ENCODE measurements at regions not wholly inside any gene's neighbourhood (a gene's known extent, or its start where the extent isn't known, plus 50 kb on each side); places are given as distances from the start of the nearest gene placed in this dataset.

GRCh38 chr17:54793271-54793670 lies 107.4 kb upstream of the TOM1L1 start:
- no peaks in the 10 kb centered on the region for H3K9me3 ChIP-seq
- H3K4me1 ChIP-seq: no peaks in the 10 kb centered on the region
- no peak overlapping the region for H3K27ac ChIP-seq
- 58 to 64% methylated on average over 3 of the region's 3 CpGs for WGBS, 2 donors
- TF ChIP-seq POLR2A (IDR thresholded peaks at IDR 0.05): no peak
- TF ChIP-seq CTCF (IDR thresholded peaks at IDR 0.05): no peak
- no peak for TF ChIP-seq EP300 (IDR thresholded peaks at IDR 0.05)
- H3K36me3 ChIP-seq: no peaks in the 10 kb centered on the region
- no peak for DNase-seq (ENCODE audit: low spot score in 2 of 2)
- H3K4me3 ChIP-seq: no peak overlapping the region
- no peaks in the 10 kb centered on the region for H3K27me3 ChIP-seq

GRCh38 chr17:54795046-54795445 lies 105.6 kb upstream of the TOM1L1 start:
- no peaks in the 10 kb centered on the region for H3K4me1 ChIP-seq
- no peak overlapping the region for H3K27ac ChIP-seq
- H3K36me3 ChIP-seq: no peaks in the 10 kb centered on the region
- H3K4me3 ChIP-seq: no peak overlapping the region
- TF ChIP-seq EP300 (IDR thresholded peaks at IDR 0.05): no peak
- TF ChIP-seq CTCF (IDR thresholded peaks at IDR 0.05): no peak
- TF ChIP-seq POLR2A (IDR thresholded peaks at IDR 0.05): no peak
- no peak for DNase-seq (ENCODE audit: low spot score in 2 of 2)
- peaks cover 0 to 5% (median 0%) of the 10 kb centered on the region in 4 donors for H3K9me3 ChIP-seq
- H3K27me3 ChIP-seq: no peaks in the 10 kb centered on the region

- WGBS, 2 donors: 77 to 83% methylated on average over 2 of the region's 2 CpGs
- Histone ChIP-seq H3K27me3 (no peaks in the 10 kb centered on the region), H3K27ac (no peak overlapping the region), H3K9me3 (no peaks in the 10 kb centered on the region), H3K4me1 (no peaks in the 10 kb centered on the region), H3K36me3 (no peaks in the 10 kb centered on the region), H3K4me3 (no peak overlapping the region)
- no peak for TF ChIP-seq EP300 (IDR thresholded peaks at IDR 0.05)
- TF ChIP-seq POLR2A (IDR thresholded peaks at IDR 0.05): no peak
- no peak for TF ChIP-seq CTCF (IDR thresholded peaks at IDR 0.05)
- no peak for DNase-seq (ENCODE audit: low spot score in 2 of 2)
These were observed 93.3 kb upstream of the TOM1L1 start for GRCh38 chr17:54807331-54807730.

GRCh38 chr17:54813896-54814295 lies 86.8 kb upstream of the TOM1L1 start:
- Histone ChIP-seq H3K4me3 (no peak overlapping the region), H3K4me1 (no peaks in the 10 kb centered on the region), H3K9me3 (no peaks in the 10 kb centered on the region), H3K27ac (no peak overlapping the region), H3K36me3 (no peaks in the 10 kb centered on the region), H3K27me3 (no peaks in the 10 kb centered on the region)
- TF ChIP-seq POLR2A (IDR thresholded peaks at IDR 0.05): no peak
- TF ChIP-seq EP300 (IDR thresholded peaks at IDR 0.05): no peak
- TF ChIP-seq CTCF (IDR thresholded peaks at IDR 0.05): no peak
- WGBS, 2 donors: 77 to 81% methylated on average over 1 of the region's 1 CpG
- DNase-seq (ENCODE audit: low spot score in 2 of 2): no peak

GRCh38 chr17:54814371-54814770 lies 86.3 kb upstream of the TOM1L1 start:
- Histone ChIP-seq H3K27ac (no peak overlapping the region), H3K27me3 (no peaks in the 10 kb centered on the region), H3K36me3 (no peaks in the 10 kb centered on the region), H3K9me3 (no peaks in the 10 kb centered on the region), H3K4me3 (no peak overlapping the region), H3K4me1 (no peaks in the 10 kb centered on the region)
- 80 to 84% methylated on average over 3 of the region's 3 CpGs for WGBS, 2 donors
- TF ChIP-seq CTCF (IDR thresholded peaks at IDR 0.05): no peak
- no peak for TF ChIP-seq POLR2A (IDR thresholded peaks at IDR 0.05)
- TF ChIP-seq EP300 (IDR thresholded peaks at IDR 0.05): no peak
- DNase-seq (ENCODE audit: low spot score in 2 of 2): no peak
